ENCODE measurements at regions not wholly inside any gene's neighbourhood (a gene's known extent, or its start where the extent isn't known, plus 50 kb on each side); places are given as distances from the start of the nearest gene placed in this dataset.

GRCh38 chr10:3500408-3500856 lies 284.6 kb downstream of the KLF6 start:
- ATAC-seq (no peak), DNase-seq (ENCODE audit: low spot score in 2 of 2) (no peak)
- H3K27ac Mint-ChIP-seq, result no peak overlapping the region
- no peaks in the 10 kb centered on the region for H3K9me3 Mint-ChIP-seq
- H3K36me3 Mint-ChIP-seq, result no peaks in the 10 kb centered on the region
- no peak overlapping the region for H3K4me3 Mint-ChIP-seq
- no peaks in the 10 kb centered on the region for H3K4me1 Mint-ChIP-seq

GRCh38 chr10:3499120-3499519 lies 285.9 kb downstream of the KLF6 start:
- Mint-ChIP-seq H3K9me3 (no peaks in the 10 kb centered on the region), H3K4me3 (no peak overlapping the region), H3K27ac (no peak overlapping the region), H3K4me1 (no peaks in the 10 kb centered on the region), H3K36me3 (no peaks in the 10 kb centered on the region)
- no peak for ATAC-seq
- DNase-seq (ENCODE audit: low spot score in 2 of 2), result no peak

DNA sequence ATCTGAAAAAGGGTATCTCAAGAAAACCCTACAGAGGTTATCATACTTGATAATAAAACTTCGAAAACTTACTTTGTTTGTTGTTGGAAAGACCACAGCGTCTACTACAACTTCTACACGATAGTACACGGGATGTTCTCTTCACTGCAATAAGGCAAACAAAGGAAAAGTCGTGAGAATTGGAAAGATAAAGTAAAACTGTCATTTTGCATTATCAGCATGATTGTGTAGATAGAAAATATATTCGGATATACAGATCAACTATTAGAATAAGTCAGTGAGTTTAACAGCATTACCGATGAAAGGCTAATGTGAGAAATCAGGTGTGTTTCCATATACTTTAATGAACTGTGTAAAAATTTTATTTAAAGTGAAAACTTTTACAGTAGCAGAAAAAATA lies 287.4 kb downstream of the KLF6 start:
- no peak overlapping the region for H3K4me3 Mint-ChIP-seq
- H3K36me3 Mint-ChIP-seq, result no peaks in the 10 kb centered on the region
- no peak overlapping the region for H3K27ac Mint-ChIP-seq
- no peaks in the 10 kb centered on the region for H3K4me1 Mint-ChIP-seq
- no peaks in the 10 kb centered on the region for H3K9me3 Mint-ChIP-seq
- DNase-seq (ENCODE audit: low spot score in 2 of 2) (no peak), ATAC-seq (no peak)

GRCh38 chr10:3496138-3496537 lies 288.9 kb downstream of the KLF6 start:
- no peak overlapping the region for H3K27ac Mint-ChIP-seq
- no peaks in the 10 kb centered on the region for H3K36me3 Mint-ChIP-seq
- H3K9me3 Mint-ChIP-seq, result no peaks in the 10 kb centered on the region
- no peak overlapping the region for H3K4me3 Mint-ChIP-seq
- ATAC-seq (no peak), DNase-seq (ENCODE audit: low spot score in 2 of 2) (no peak)
- no peaks in the 10 kb centered on the region for H3K4me1 Mint-ChIP-seq

DNA sequence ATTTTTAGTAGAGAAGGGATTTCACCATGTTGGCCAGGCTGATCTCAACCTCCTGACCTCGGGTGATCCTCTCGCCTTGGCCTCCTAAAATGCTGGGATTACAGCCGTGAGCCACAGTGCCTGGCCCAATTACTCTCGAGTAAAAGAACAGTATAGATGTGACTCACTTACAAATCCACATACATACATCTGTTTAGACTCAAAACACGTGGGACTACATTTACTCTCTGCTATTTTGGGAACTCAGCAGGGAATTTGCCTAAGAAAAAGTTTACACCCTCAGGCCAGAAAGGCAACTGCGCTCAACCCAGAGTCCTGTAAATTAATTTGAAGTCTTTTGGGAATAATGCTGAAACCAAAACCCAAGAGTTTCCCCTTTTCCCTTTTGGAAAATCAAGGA lies 289.7 kb downstream of the KLF6 start:
- H3K27ac Mint-ChIP-seq, result no peak overlapping the region
- H3K36me3 Mint-ChIP-seq, result no peaks in the 10 kb centered on the region
- no peaks in the 10 kb centered on the region for H3K4me1 Mint-ChIP-seq
- H3K4me3 Mint-ChIP-seq, result no peak overlapping the region
- no peaks in the 10 kb centered on the region for H3K9me3 Mint-ChIP-seq
- DNase-seq (ENCODE audit: low spot score in 2 of 2), result no peak
- ATAC-seq, result no peak

DNA sequence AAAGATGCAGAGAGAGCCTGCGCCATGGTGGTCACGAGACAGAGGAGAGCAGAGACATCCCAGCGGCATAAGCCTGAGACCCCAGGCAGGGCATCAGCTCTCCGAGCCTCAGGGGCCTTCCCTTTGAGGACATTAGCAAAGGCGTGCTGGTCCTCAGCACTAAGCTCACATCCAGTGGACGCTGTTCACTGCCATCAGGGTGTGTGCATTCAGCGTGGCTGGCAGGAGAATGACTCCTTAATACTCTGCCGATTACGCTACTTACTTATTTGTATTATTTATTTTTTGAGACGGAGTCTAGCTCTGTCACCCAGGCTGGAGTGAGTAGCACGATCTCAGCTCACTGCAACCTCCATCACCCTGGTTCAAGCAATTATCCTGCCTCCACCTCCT lies 290.2 kb downstream of the KLF6 start:
- DNase-seq (ENCODE audit: low spot score in 2 of 2) (no peak), ATAC-seq (no peak)
- Mint-ChIP-seq H3K27ac (no peak overlapping the region), H3K36me3 (no peaks in the 10 kb centered on the region), H3K4me1 (no peaks in the 10 kb centered on the region), H3K4me3 (no peak overlapping the region), H3K9me3 (no peaks in the 10 kb centered on the region)

- Mint-ChIP-seq H3K4me1 (no peaks in the 10 kb centered on the region), H3K9me3 (peaks cover 3% of the 10 kb centered on the region), H3K36me3 (no peaks in the 10 kb centered on the region), H3K27ac (no peak overlapping the region), H3K4me3 (no peak overlapping the region)
- no peak for DNase-seq (ENCODE audit: low spot score in 2 of 2)
- ATAC-seq, result no peak
These were observed 290.7 kb downstream of the KLF6 start for GRCh38 chr10:3494131-3494837.

GRCh38 chr10:3493621-3494020 lies 291.4 kb downstream of the KLF6 start:
- H3K27ac Mint-ChIP-seq, result no peak overlapping the region
- no peak overlapping the region for H3K4me3 Mint-ChIP-seq
- peaks cover 8% of the 10 kb centered on the region for H3K9me3 Mint-ChIP-seq
- no peaks in the 10 kb centered on the region for H3K36me3 Mint-ChIP-seq
- ATAC-seq (no peak), DNase-seq (ENCODE audit: low spot score in 2 of 2) (no peak)
- no peaks in the 10 kb centered on the region for H3K4me1 Mint-ChIP-seq

GRCh38 chr10:3491571-3491970 lies 293.4 kb downstream of the KLF6 start:
- H3K27ac Mint-ChIP-seq, result no peak overlapping the region
- H3K4me3 Mint-ChIP-seq, result no peak overlapping the region
- no peaks in the 10 kb centered on the region for H3K4me1 Mint-ChIP-seq
- no peak for ATAC-seq
- DNase-seq (ENCODE audit: low spot score in 2 of 2), result no peak
- no peaks in the 10 kb centered on the region for H3K36me3 Mint-ChIP-seq
- H3K9me3 Mint-ChIP-seq, result peaks cover 8% of the 10 kb centered on the region

- Mint-ChIP-seq H3K36me3 (no peaks in the 10 kb centered on the region), H3K27ac (no peak overlapping the region), H3K4me1 (peaks cover 8% of the 10 kb centered on the region), H3K4me3 (peak overlapping the region; percentile 39), H3K9me3 (peaks cover 8% of the 10 kb centered on the region)
- ATAC-seq, result peak; percentile 87
- DNase-seq (ENCODE audit: low spot score in 2 of 2), result no peak
These were observed 297.8 kb downstream of the KLF6 start for GRCh38 chr10:3487228-3487627.

- H3K36me3 Mint-ChIP-seq, result no peaks in the 10 kb centered on the region
- H3K27ac Mint-ChIP-seq, result no peak overlapping the region
- ATAC-seq (no peak), DNase-seq (ENCODE audit: low spot score in 2 of 2) (no peak)
- peaks cover 8% of the 10 kb centered on the region for H3K9me3 Mint-ChIP-seq
- no peak overlapping the region for H3K4me3 Mint-ChIP-seq
- peaks cover 16% of the 10 kb centered on the region for H3K4me1 Mint-ChIP-seq
These were observed 298.5 kb downstream of the KLF6 start for GRCh38 chr10:3486346-3487065.

- H3K36me3 Mint-ChIP-seq, result no peaks in the 10 kb centered on the region
- no peak overlapping the region for H3K4me3 Mint-ChIP-seq
- H3K27ac Mint-ChIP-seq, result no peak overlapping the region
- DNase-seq (ENCODE audit: low spot score in 2 of 2) (no peak), ATAC-seq (no peak)
- peaks cover 8% of the 10 kb centered on the region for H3K9me3 Mint-ChIP-seq
- H3K4me1 Mint-ChIP-seq, result peaks cover 17% of the 10 kb centered on the region
These were observed 299.8 kb downstream of the KLF6 start for GRCh38 chr10:3485057-3485686.

GRCh38 chr10:3484306-3485056 lies 300.5 kb downstream of the KLF6 start:
- Mint-ChIP-seq H3K36me3 (no peaks in the 10 kb centered on the region), H3K9me3 (peaks cover 7% of the 10 kb centered on the region), H3K27ac (no peak overlapping the region), H3K4me3 (no peak overlapping the region), H3K4me1 (peaks cover 17% of the 10 kb centered on the region)
- ATAC-seq (no peak), DNase-seq (ENCODE audit: low spot score in 2 of 2) (no peak)

DNA sequence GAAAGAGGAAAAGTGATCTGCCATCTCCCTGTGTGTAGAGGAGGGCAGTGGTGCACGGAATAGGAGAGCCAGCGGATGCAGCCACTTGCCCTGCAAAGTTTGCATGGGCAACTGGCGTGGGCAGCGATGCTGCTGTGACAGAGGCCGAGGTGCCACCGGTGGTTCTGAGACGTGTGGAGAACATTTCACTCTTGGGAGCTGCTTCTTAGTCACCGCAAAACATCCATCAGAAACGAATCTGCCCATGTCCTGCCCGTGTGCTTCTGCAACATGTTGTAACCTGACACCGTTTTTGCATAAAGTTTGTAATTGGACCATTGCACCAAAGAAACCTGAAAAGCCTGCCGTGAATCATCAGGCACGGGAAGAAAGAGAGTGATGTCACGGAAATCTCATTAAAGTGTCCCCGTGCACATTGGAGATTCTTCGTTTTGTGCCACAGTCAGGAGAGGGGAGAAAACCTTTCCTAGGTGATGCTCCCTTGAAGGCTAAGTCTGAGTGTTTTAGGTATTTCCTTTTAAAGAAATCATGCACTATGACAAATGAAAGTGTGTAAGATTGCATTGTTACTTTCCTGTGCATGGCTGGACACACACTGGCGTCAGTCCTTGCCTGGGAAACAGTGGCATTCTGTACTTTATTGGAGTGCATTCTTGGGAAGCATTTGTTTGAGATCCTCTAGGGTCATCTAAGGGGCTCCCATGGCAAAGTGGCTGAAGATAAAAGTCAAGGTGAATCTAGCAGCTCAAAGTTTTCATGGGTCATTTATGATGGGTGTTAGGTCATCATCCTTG lies 302.6 kb downstream of the KLF6 start:
- no peak for DNase-seq (ENCODE audit: low spot score in 2 of 2)
- H3K9me3 Mint-ChIP-seq, result no peaks in the 10 kb centered on the region
- peaks cover 23% of the 10 kb centered on the region for H3K4me1 Mint-ChIP-seq
- ATAC-seq, result no peak
- H3K4me3 Mint-ChIP-seq, result no peak overlapping the region
- no peak overlapping the region for H3K27ac Mint-ChIP-seq
- H3K36me3 Mint-ChIP-seq, result no peaks in the 10 kb centered on the region

DNA sequence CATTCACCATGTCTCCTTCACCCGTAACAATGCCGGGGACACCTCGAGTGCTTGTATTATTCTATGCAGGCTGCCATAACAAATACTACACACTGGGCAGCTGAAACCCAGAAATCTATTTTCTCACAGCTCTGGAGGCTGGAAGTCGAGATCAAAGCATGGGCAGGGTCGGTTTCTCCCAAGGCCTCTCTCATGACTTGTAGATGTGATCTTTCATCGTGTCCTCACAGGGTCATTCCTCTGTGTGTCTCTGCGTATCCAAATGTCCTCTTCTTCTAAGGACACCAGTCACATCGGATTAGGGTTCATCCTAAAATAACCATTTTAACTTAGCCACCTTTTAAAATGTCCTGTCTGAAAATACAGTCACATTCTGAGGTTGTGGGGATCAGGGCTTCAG lies 303.5 kb downstream of the KLF6 start:
- DNase-seq (ENCODE audit: low spot score in 2 of 2) (no peak), ATAC-seq (no peak)
- Mint-ChIP-seq H3K4me1 (peaks cover 30% of the 10 kb centered on the region), H3K9me3 (no peaks in the 10 kb centered on the region), H3K27ac (no peak overlapping the region), H3K4me3 (no peak overlapping the region), H3K36me3 (no peaks in the 10 kb centered on the region)
